ENCODE measurements at regions not wholly inside any gene's neighbourhood (a gene's known extent, or its start where the extent isn't known, plus 50 kb on each side); places are given as distances from the start of the nearest gene placed in this dataset.

DNA sequence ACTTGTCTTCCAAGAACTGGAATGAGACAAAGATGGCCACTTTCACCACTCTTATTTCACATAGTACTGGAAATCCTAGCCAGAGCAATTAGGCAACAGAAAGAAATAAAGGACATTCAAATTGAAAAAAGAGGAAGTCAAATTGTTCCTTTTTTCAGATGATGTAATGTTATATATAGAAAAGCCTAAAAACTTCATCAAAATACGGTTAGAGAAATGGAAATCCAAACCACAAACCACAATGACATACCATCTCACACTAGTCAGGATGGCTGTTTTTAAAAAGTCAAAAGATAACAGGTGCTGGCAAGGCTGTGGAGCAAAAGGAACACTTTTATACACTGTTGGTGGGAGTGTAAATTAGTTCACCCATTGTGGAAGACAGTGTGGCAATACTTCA lies 113.3 kb upstream of the SPRY2 start:
- TF ChIP-seq FOS (IDR thresholded peaks at IDR 0.05; ENCODE audit: borderline replicate concordance, insufficient read depth, low read length) (no peak), CTCF (IDR thresholded peaks at IDR 0.05; ENCODE audit: extremely low read depth in 1 of 2, insufficient read depth in 1 of 2, low read depth in 1 of 2, low read length in 2 of 2) (no peak)

Measured in endothelial cell of umbilical vein (primary cell).